Transverse colon (tissue), 4 donors: ENCODE measurements at regions not wholly inside any gene's neighbourhood (a gene's known extent, or its start where the extent isn't known, plus 50 kb on each side); places are given as distances from the start of the nearest gene placed in this dataset.

Experiments
- DNase-seq: peaks from one replicate; pipeline ENCODE4 v3.0.0-alpha.2; 2019
- H3K27ac ChIP-seq, 4 donors: fragments of 200-600 bp; sonication (generic); 2 replicates each; pipeline ENCODE4 v1.5.1; 2016 to 2018; ENCODE audit warnings: inconsistent platforms in 4 of 4
- H3K27me3 ChIP-seq: fragments of 200-600 bp; sonication (generic); 2 replicates; pipeline ENCODE4 v1.5.1; 2017; ENCODE audit warnings: inconsistent platforms
- H3K36me3 ChIP-seq, 4 donors: fragments of 200-600 bp; sonication (generic); 2 replicates each; pipeline ENCODE4 v1.5.1; 2017 to 2019; ENCODE audit warnings: inconsistent platforms in 4 of 4
- H3K4me1 ChIP-seq, 4 donors: fragments of 200-600 bp; sonication (generic); 2 replicates each; pipeline ENCODE4 v1.5.1; 2017 to 2020; ENCODE audit warnings: inconsistent platforms in 4 of 4
- H3K4me3 ChIP-seq, 4 donors: fragments of 200-600 bp; sonication (generic); 1 replicate in 1 of 4; 2 replicates in 3 of 4; pipeline versions ENCODE4 v1.5.1 to v1.6.1; 2017 to 2019; ENCODE audit warnings: inconsistent platforms in 4 of 4
- H3K9me3 ChIP-seq, 2 donors: fragments of 200-600 bp; sonication (generic); 2 replicates each; pipeline ENCODE4 v1.5.1; 2017 to 2019; ENCODE audit warnings: inconsistent platforms in 2 of 2
- EP300 ChIP-seq: sonication (generic); formaldehyde crosslinking; IDR thresholded peaks from one replicate; pipeline ENCODE4 v1.6.1; 2017; ENCODE audit warnings: antibody characterized with exemption, low read depth
- POLR2A ChIP-seq: fragments of 450-650 bp; IDR thresholded peaks from one replicate; pipeline ENCODE4 v1.6.1; 2016; ENCODE audit warnings: antibody characterized with exemption, mild to moderate bottlenecking, moderate library complexity
- POLR2AphosphoS5 ChIP-seq, 3 donors: sonication (generic); formaldehyde crosslinking; IDR thresholded peaks; one replicate each; pipeline ENCODE4 v1.6.1; 2016; ENCODE audit warnings: antibody characterized with exemption in 3 of 3
- WGBS, 2 donors: methylation state at CpG; one replicate each; pipeline ENCODE4 v1.1.5; 2018; ENCODE audit warnings: low coverage in 1 of 2; 5-methylcytosine and 5-hydroxymethylcytosine counted together
- in situ Hi-C, 4 donors: fragments of 200-750 bp; cut with MboI; loops; one replicate each; pipeline versions ENCODE4 v1.15.0 to v1.15.1; 2017; ENCODE audit warnings: low sequenced_read_pairs in 3 of 4, low pct_ligation_motif_present in 1 of 4, low pct_unique_long_range_greater_than_20kb in 1 of 4
- intact Hi-C: fragments of 100-400 bp; cut with DNase I; formaldehyde crosslinking; loops from one replicate; pipeline ENCODE4 v1.15.1; 2023; ENCODE audit warnings: low total_unique reads
- TF ChIP-seq, protein P1 (sequence below), 5 experiments: fragments of 200-600 bp in 3 of 5; fragments of 450-650 bp in 2 of 5; sonication (generic) in 3 of 5; IDR thresholded peaks; 1 replicate in 2 of 5; 2 replicates in 3 of 5; pipeline ENCODE4 v1.5.1; 2016 to 2017; ENCODE audit warnings: antibody characterized with exemption in 5 of 5, inconsistent platforms in 3 of 5, mild to moderate bottlenecking in 2 of 5, moderate library complexity in 1 of 5

DNA sequence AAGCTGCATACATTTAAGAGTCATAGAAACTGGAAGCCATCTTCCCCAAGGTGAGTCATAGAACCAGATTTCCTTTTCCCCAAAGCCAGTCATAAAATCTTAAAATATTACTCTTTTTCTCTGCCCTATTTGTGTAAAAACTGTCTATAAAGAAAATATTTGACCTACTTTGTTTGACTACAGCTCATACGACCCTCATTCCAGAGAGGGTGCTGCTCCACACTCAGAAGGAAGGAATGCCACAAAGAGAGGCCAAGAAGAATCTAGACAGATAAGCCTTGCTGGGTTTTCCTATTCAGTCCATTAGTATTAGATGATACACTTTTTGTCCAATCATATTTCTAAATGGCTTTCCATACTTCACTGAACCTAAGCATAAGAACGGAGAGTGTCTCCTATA is 671.6 kb upstream of the SGO1 start:
- H3K36me3 ChIP-seq = no peaks in the 10 kb centered on the region

GRCh38 chr3:20853890-20854289 is 667.9 kb upstream of the SGO1 start:
- in situ Hi-C loops = no loop called here
- H3K27me3 ChIP-seq = no peaks in the 10 kb centered on the region
- TF ChIP-seq POLR2A (no peak), POLR2AphosphoS5 (IDR thresholded peaks at IDR 0.05) (no peak), EP300 (no peak)
- TF ChIP-seq, protein P1, sequence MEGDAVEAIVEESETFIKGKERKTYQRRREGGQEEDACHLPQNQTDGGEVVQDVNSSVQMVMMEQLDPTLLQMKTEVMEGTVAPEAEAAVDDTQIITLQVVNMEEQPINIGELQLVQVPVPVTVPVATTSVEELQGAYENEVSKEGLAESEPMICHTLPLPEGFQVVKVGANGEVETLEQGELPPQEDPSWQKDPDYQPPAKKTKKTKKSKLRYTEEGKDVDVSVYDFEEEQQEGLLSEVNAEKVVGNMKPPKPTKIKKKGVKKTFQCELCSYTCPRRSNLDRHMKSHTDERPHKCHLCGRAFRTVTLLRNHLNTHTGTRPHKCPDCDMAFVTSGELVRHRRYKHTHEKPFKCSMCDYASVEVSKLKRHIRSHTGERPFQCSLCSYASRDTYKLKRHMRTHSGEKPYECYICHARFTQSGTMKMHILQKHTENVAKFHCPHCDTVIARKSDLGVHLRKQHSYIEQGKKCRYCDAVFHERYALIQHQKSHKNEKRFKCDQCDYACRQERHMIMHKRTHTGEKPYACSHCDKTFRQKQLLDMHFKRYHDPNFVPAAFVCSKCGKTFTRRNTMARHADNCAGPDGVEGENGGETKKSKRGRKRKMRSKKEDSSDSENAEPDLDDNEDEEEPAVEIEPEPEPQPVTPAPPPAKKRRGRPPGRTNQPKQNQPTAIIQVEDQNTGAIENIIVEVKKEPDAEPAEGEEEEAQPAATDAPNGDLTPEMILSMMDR (IDR thresholded peaks at IDR 0.05) = no peak

More for the DNA sequence above, 671.6 kb upstream of the SGO1 start:
- Histone ChIP-seq H3K27ac (no peak overlapping the region), H3K4me1 (no peaks in the 10 kb centered on the region), H3K9me3 (no peaks in the 10 kb centered on the region), H3K4me3 (no peak overlapping the region), H3K27me3 (no peaks in the 10 kb centered on the region)
- no peak for TF ChIP-seq EP300
- no peak for TF ChIP-seq POLR2A
- TF ChIP-seq, protein P1 (IDR thresholded peaks at IDR 0.05) = no peak
- no peak for TF ChIP-seq POLR2AphosphoS5 (IDR thresholded peaks at IDR 0.05)
- intact Hi-C loops = no loop called here
- in situ Hi-C loops = no loop called here
- WGBS, 2 donors = 47 to 59% methylated on average over 2 of the region's 2 CpGs
- no peak for DNase-seq

GRCh38 chr3:20852712-20853111 is 666.7 kb upstream of the SGO1 start:
- WGBS, 2 donors = 68 to 72% methylated on average over 2 of the region's 2 CpGs
- H3K27ac ChIP-seq = no peak overlapping the region
- H3K9me3 ChIP-seq = no peaks in the 10 kb centered on the region
- no peak overlapping the region for H3K4me3 ChIP-seq
- no peaks in the 10 kb centered on the region for H3K36me3 ChIP-seq
- in situ Hi-C loops (no loop called here), intact Hi-C loops (no loop called here)
- no peak for DNase-seq
- no peaks in the 10 kb centered on the region for H3K27me3 ChIP-seq
- H3K4me1 ChIP-seq = no peaks in the 10 kb centered on the region
- TF ChIP-seq POLR2A = no peak

More at GRCh38 chr3:20853890-20854289, 667.9 kb upstream of the SGO1 start:
- H3K4me1 ChIP-seq = no peaks in the 10 kb centered on the region
- no peak overlapping the region for H3K27ac ChIP-seq
- no peaks in the 10 kb centered on the region for H3K9me3 ChIP-seq
- intact Hi-C loops = no loop called here
- DNase-seq = no peak
- no peaks in the 10 kb centered on the region for H3K36me3 ChIP-seq
- WGBS, 2 donors = 50 to 68% methylated on average over 1 of the region's 1 CpG
- H3K4me3 ChIP-seq = no peak overlapping the region

- no peak for TF ChIP-seq POLR2AphosphoS5 (IDR thresholded peaks at IDR 0.05)
- TF ChIP-seq, protein P1 (IDR thresholded peaks at IDR 0.05) = no peak
- TF ChIP-seq POLR2A = no peak
- TF ChIP-seq EP300 = no peak
- Histone ChIP-seq H3K27ac (no peak overlapping the region), H3K4me3 (no peak overlapping the region), H3K9me3 (no peaks in the 10 kb centered on the region), H3K27me3 (no peaks in the 10 kb centered on the region), H3K36me3 (no peaks in the 10 kb centered on the region), H3K4me1 (no peaks in the 10 kb centered on the region)
- intact Hi-C loops = no loop called here
- in situ Hi-C loops = no loop called here
- DNase-seq = no peak
- 80 to 83% methylated on average over 5 of the region's 5 CpGs for WGBS, 2 donors
Observed at GRCh38 chr3:20849975-20850374, 664.0 kb upstream of the SGO1 start.

DNA sequence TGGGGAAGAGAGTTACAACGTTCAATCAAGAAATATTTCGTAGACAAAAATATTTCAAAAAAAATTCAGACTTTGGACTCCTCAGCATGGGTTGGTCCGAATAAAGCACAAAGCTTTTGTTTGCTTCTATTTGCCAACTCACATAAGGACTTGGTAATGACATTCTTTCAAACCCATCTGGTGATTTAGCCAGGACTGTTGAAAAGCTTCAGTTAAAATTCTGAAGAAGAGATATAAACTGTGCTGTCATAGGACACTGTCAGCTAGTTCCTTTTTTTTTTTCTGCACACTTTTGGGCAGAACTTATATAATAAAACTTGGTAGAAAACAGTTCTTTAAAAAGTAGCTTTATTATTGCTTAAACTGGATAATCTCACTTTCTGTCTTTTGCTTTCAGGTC is 660.8 kb upstream of the SGO1 start:
- WGBS, 2 donors = 51 to 57% methylated on average over 3 of the region's 3 CpGs
- intact Hi-C loops = no loop called here
- DNase-seq = no peak
- Histone ChIP-seq H3K4me1 (no peaks in the 10 kb centered on the region), H3K27ac (no peak overlapping the region), H3K4me3 (no peak overlapping the region), H3K9me3 (no peaks in the 10 kb centered on the region), H3K36me3 (no peaks in the 10 kb centered on the region), H3K27me3 (no peaks in the 10 kb centered on the region)
- TF ChIP-seq POLR2AphosphoS5 (IDR thresholded peaks at IDR 0.05) = no peak
- TF ChIP-seq POLR2A = no peak
- no peak for TF ChIP-seq EP300
- TF ChIP-seq, protein P1 (IDR thresholded peaks at IDR 0.05) = no peak
- in situ Hi-C loops = no loop called here
